HCT116 (cell line): ENCODE measurements at regions not wholly inside any gene's neighbourhood (a gene's known extent, or its start where the extent isn't known, plus 50 kb on each side); places are given as distances from the start of the nearest gene placed in this dataset.

Experiments
- CEBPB ChIP-seq: IDR thresholded peaks from 2 replicates; pipeline ENCODE4 v1.6.1; 2012; ENCODE audit warnings: low read depth
- EGR1 ChIP-seq: IDR thresholded peaks from 2 replicates; pipeline ENCODE4 v1.6.1; 2012; ENCODE audit warnings: low read depth
- EZH2 ChIP-seq: fragments of 200-600 bp; sonication (generic); IDR thresholded peaks from 2 replicates; pipeline ENCODE4 v1.6.1; 2017; ENCODE audit warnings: antibody characterized with exemption, mixed run types
- EZH2phosphoT487 ChIP-seq: fragments of 200-600 bp; IDR thresholded peaks from 2 replicates; pipeline ENCODE4 v1.6.1; 2018; ENCODE audit warnings: antibody characterized with exemption, borderline replicate concordance
- POLR2A ChIP-seq: IDR thresholded peaks from 2 replicates; pipeline ENCODE4 v1.7.0; 2011; ENCODE audit warnings: borderline replicate concordance; ENCODE audit not compliant: insufficient read depth, insufficient read length; ENCODE audit errors: extremely low read depth
- POLR2AphosphoS5 ChIP-seq: IDR thresholded peaks from 2 replicates; pipeline ENCODE4 v1.6.1; 2011; ENCODE audit warnings: mild to moderate bottlenecking, low read depth, low read length, moderate library complexity
- SIN3A ChIP-seq: IDR thresholded peaks from 2 replicates; pipeline ENCODE4 v1.6.1; 2012; ENCODE audit warnings: low read depth
- SP1 ChIP-seq: IDR thresholded peaks from 2 replicates; pipeline ENCODE4 v1.6.1; 2012; ENCODE audit warnings: low read depth
- TF ChIP-seq, protein P1 (sequence below), 3 experiments: fragments of 200-600 bp in 1 of 3; sonication (generic) in 1 of 3; IDR thresholded peaks in 2 of 3; conservative IDR thresholded peaks in 1 of 3; 2 replicates each; pipeline ENCODE4 v1.5.1; 2012 to 2017; ENCODE audit warnings: low read depth in 2 of 3, low read length in 2 of 3, antibody characterized with exemption in 1 of 3, borderline replicate concordance in 1 of 3, control low read depth in 1 of 3, mild to moderate bottlenecking in 1 of 3, mixed read lengths in 1 of 3, mixed run types in 1 of 3, moderate library complexity in 1 of 3; ENCODE audit not compliant: insufficient read depth in 1 of 3
- TF ChIP-seq, protein P2 (sequence below): IDR thresholded peaks from 2 replicates; pipeline ENCODE4 v1.6.1; 2011; ENCODE audit warnings: mild to moderate bottlenecking, low read length, moderate library complexity; ENCODE audit not compliant: insufficient replicate concordance; ENCODE audit errors: extremely low read depth

DNA sequence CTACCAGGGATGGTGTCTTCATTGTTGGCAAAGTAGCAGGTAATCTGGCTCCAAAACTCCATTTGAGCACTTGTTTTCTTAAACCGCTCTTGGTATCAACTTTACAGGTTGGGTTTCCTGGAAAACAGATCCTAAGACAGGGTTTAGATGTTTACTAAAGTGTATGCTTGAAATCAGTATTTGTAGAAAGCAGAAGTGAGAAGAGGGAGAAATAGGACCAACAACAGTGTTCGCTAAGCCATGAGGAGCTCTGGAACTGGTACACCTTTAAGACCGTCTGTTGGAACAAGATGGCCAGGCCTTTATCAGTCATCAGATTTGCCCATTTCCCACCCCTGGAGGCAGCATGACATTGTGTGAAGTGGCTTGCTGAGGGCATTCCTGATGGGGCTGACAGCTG is 171.0 kb upstream of the COL8A1 start:
- TF ChIP-seq, protein P1, sequence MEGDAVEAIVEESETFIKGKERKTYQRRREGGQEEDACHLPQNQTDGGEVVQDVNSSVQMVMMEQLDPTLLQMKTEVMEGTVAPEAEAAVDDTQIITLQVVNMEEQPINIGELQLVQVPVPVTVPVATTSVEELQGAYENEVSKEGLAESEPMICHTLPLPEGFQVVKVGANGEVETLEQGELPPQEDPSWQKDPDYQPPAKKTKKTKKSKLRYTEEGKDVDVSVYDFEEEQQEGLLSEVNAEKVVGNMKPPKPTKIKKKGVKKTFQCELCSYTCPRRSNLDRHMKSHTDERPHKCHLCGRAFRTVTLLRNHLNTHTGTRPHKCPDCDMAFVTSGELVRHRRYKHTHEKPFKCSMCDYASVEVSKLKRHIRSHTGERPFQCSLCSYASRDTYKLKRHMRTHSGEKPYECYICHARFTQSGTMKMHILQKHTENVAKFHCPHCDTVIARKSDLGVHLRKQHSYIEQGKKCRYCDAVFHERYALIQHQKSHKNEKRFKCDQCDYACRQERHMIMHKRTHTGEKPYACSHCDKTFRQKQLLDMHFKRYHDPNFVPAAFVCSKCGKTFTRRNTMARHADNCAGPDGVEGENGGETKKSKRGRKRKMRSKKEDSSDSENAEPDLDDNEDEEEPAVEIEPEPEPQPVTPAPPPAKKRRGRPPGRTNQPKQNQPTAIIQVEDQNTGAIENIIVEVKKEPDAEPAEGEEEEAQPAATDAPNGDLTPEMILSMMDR (IDR thresholded peaks at IDR 0.05 in 2 of 3, conservative IDR thresholded peaks at IDR 0.05 in 1 of 3; ENCODE audit: borderline replicate concordance in 1 of 3, insufficient read depth in 1 of 3, low read depth in 2 of 3, low read length in 2 of 3), result no peak
- no peak for TF ChIP-seq POLR2AphosphoS5
- TF ChIP-seq SIN3A, result no peak
- no peak for TF ChIP-seq POLR2A
- TF ChIP-seq EZH2phosphoT487, result no peak
- TF ChIP-seq, protein P2, sequence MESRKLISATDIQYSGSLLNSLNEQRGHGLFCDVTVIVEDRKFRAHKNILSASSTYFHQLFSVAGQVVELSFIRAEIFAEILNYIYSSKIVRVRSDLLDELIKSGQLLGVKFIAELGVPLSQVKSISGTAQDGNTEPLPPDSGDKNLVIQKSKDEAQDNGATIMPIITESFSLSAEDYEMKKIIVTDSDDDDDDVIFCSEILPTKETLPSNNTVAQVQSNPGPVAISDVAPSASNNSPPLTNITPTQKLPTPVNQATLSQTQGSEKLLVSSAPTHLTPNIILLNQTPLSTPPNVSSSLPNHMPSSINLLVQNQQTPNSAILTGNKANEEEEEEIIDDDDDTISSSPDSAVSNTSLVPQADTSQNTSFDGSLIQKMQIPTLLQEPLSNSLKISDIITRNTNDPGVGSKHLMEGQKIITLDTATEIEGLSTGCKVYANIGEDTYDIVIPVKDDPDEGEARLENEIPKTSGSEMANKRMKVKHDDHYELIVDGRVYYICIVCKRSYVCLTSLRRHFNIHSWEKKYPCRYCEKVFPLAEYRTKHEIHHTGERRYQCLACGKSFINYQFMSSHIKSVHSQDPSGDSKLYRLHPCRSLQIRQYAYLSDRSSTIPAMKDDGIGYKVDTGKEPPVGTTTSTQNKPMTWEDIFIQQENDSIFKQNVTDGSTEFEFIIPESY, result no peak
- no peak for TF ChIP-seq EZH2
- no peak for TF ChIP-seq SP1
- no peak for TF ChIP-seq EGR1
- no peak for TF ChIP-seq CEBPB
